ENCODE measurements at regions not wholly inside any gene's neighbourhood (a gene's known extent, or its start where the extent isn't known, plus 50 kb on each side); places are given as distances from the start of the nearest gene placed in this dataset.

DNA sequence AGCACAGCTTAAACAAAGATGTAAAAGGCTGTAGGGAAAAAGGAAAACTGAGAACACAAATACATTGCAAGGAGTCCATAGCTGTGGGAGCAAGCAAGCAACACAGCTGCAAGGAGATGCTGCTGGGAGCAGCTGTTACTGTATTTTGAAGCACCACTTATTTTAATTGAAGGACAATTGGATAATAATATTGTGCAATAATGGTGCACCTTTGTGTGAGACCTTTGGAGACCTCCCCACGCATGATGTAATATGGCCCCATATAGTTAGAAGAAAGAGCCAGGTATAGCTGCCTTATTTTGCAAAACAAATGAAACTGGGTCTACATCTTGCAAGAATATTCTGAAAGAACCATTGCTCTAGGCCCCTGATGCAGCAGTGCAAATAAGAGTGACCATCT lies 191.1 kb upstream of the KIRREL3 start:
- intact Hi-C loops (cut with micrococcal nuclease), result no loop called here

More for the DNA sequence above, 191.1 kb upstream of the KIRREL3 start:
- Histone ChIP-seq H3K4me1 (ENCODE audit: control insufficient read depth, extremely low read depth, insufficient read depth, low read length) (no peaks in the 10 kb centered on the region), H3K79me2 (ENCODE audit: control insufficient read depth, insufficient read depth, low read length) (no peaks in the 10 kb centered on the region), H3K4me2 (ENCODE audit: insufficient read depth, low read length) (no peak overlapping the region), H4K20me1 (replicated peaks; ENCODE audit: control insufficient read depth, extremely low read depth, insufficient read depth, low read length) (no peaks in the 10 kb centered on the region), H3K9me1 (replicated peaks; ENCODE audit: control insufficient read depth, extremely low read depth, insufficient read depth, low read length) (no peaks in the 10 kb centered on the region), H3K36me3 (ENCODE audit: control insufficient read depth in 2 of 2, extremely low read depth in 1 of 2, insufficient read depth in 2 of 2, low read length in 2 of 2) (no peaks in the 10 kb centered on the region), H3K27me3 (ENCODE audit: control insufficient read depth in 2 of 2, insufficient read depth in 2 of 2, low read length in 2 of 2) (no peaks in the 10 kb centered on the region), H3K9ac (replicated peaks; ENCODE audit: extremely low read depth, insufficient read depth, low read length) (no peak overlapping the region), H3K4me3 (replicated peaks in 1 of 3; ENCODE audit: insufficient read depth in 1 of 3, low read depth in 1 of 3, low read length in 3 of 3) (no peak overlapping the region), H3K9me3 (replicated peaks; ENCODE audit: control insufficient read depth, insufficient read depth, low read length) (no peaks in the 10 kb centered on the region), H2AFZ (ENCODE audit: low read depth, low read length) (no peak overlapping the region), H3K27ac (ENCODE audit: insufficient read depth, low read depth, low read length) (no peak overlapping the region)
- dilution Hi-C loops (cut with MboI; ENCODE audit: extremely low pct_ligation_motif_present, low sequenced_read_pairs), result no loop called here
- no TSS peak for BruUV-seq (replicated peaks)
- DNase-seq (ENCODE audit: low read depth, low spot score) (no peak), FAIRE-seq (no peak)
- TF ChIP-seq JUN (IDR thresholded peaks at IDR 0.05; ENCODE audit: borderline replicate concordance, insufficient read depth, insufficient read length, low read depth) (no peak), FOS (IDR thresholded peaks at IDR 0.05; ENCODE audit: borderline replicate concordance, insufficient read depth, low read length) (no peak), POLR2AphosphoS5 (IDR thresholded peaks at IDR 0.05; ENCODE audit: insufficient read depth, low read depth, low read length) (no peak), GATA2 (IDR thresholded peaks at IDR 0.05; ENCODE audit: insufficient read depth, insufficient read length, low read depth, low read length) (no peak), EZH2 (IDR thresholded peaks at IDR 0.05; ENCODE audit: borderline replicate concordance, low read depth, low read length, severe bottlenecking) (no peak), POLR2A (IDR thresholded peaks at IDR 0.05; ENCODE audit: low read depth, low read length) (no peak), MYC (IDR thresholded peaks at IDR 0.05; ENCODE audit: low read depth, low read length) (no peak)
- TF ChIP-seq, protein P1, sequence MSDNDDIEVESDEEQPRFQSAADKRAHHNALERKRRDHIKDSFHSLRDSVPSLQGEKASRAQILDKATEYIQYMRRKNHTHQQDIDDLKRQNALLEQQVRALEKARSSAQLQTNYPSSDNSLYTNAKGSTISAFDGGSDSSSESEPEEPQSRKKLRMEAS (IDR thresholded peaks at IDR 0.05; ENCODE audit: insufficient read depth, insufficient read length), result no peak
- TF ChIP-seq, protein P2, sequence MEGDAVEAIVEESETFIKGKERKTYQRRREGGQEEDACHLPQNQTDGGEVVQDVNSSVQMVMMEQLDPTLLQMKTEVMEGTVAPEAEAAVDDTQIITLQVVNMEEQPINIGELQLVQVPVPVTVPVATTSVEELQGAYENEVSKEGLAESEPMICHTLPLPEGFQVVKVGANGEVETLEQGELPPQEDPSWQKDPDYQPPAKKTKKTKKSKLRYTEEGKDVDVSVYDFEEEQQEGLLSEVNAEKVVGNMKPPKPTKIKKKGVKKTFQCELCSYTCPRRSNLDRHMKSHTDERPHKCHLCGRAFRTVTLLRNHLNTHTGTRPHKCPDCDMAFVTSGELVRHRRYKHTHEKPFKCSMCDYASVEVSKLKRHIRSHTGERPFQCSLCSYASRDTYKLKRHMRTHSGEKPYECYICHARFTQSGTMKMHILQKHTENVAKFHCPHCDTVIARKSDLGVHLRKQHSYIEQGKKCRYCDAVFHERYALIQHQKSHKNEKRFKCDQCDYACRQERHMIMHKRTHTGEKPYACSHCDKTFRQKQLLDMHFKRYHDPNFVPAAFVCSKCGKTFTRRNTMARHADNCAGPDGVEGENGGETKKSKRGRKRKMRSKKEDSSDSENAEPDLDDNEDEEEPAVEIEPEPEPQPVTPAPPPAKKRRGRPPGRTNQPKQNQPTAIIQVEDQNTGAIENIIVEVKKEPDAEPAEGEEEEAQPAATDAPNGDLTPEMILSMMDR (IDR thresholded peaks at IDR 0.05; ENCODE audit: extremely low read depth in 1 of 2, insufficient read depth in 1 of 2, low read depth in 1 of 2, low read length in 2 of 2), result no peak
- POLR2A ChIA-PET, result no interaction called here
- CTCF ChIA-PET, result no interaction called here

Data from endothelial cell of umbilical vein (primary cell).